DMS79 treated with DMSO at 0.1 percent for 48 hours (cell line): ENCODE measurements at regions not wholly inside any gene's neighbourhood (a gene's known extent, or its start where the extent isn't known, plus 50 kb on each side); places are given as distances from the start of the nearest gene placed in this dataset.

ENCODE experiments used
- DNase-seq: peaks from one replicate; lab custom pipeline; 2025; lab: John Stamatoyannopoulos, UW

DNA sequence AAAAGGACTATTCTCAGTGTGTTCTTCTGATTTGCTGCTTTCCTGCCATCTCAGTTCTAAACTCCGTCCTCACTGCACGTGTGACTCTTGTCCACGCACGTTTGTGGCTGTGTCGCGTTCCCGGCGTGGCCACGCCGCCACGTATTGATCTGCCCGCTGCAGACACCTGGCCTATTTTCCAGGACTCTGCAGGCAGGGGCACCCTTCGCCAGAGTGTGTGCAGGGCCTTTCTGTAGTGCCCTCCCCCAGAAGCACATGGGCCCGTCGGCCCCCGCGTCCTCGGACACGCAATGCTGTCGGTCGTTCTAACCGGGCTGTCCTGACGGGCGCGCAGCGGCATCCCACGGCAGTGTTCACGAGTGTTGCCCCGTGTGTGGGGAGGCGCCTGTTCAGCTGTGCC lies 87.6 kb downstream of the YTHDF1 start:
- no peak for DNase-seq

DNA sequence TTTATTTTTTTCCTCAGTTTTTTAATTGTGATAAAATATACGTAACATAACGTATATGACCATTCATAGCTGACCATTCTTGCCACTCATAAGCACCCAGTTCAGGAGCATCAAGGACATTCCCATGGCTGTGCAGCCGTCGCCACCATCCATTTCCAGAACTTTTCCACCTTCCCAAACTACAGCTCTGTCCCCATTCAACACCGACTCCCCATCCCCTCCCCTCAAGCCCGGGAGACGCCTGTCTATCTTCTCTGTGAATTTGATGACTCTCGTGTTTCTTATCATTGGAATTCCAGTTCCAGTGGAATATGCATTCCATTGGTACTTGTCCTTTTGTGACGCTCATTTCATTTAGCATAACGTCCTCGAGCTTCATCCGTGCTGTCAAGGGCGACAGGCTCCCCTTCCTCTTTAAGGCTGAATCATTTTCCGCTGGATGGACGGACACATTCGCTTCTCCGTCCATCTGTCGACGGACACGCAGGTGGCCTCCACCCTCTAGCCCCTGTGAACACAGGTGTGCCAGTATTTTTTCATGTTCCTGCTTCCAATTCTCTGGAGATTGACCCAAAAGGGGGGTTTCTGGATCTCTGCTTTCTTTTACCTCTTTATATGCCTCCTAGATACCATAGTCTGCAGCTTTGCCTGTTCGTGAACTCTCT lies 88.1 kb downstream of the YTHDF1 start:
- DNase-seq, result no peak

DNA sequence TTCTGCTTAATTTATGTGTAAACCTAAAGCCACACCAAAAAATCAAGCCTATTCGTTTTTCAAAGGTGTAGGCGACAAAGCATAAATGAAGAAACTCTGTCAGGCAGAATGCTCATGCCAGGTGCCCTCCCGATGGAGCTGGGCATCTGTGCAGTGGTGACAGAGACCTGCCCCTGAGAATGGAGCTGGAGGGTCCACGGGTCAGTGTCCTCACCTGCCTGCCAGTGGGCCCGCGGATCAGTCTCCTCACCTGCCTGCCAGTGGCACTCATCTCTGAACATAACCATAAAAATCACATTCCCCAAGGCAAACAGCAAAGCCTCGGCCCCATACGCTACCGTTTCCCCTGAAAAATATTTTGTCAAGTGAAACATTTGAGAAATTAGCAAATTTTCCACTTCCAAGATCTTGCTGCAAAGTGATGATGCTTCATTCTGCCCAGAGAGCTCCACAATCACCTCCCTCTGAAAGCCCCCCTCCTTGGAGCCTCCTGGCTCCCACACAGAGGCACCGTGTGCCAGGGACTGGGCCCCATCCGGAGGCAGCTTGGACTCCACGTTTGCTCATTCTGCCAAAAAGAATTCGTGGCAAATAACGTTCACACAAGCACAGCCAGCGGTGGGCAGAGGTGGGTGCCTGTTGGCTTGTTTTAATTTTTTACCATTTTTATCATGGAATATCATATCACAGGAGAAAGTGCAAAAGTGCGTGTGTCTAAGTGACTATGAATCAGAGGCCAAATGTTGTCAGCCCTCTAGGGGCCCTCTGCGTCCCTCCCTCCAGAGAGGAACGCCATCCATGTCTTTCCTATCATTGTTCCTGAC lies 88.8 kb downstream of the YTHDF1 start:
- no peak for DNase-seq

DNA sequence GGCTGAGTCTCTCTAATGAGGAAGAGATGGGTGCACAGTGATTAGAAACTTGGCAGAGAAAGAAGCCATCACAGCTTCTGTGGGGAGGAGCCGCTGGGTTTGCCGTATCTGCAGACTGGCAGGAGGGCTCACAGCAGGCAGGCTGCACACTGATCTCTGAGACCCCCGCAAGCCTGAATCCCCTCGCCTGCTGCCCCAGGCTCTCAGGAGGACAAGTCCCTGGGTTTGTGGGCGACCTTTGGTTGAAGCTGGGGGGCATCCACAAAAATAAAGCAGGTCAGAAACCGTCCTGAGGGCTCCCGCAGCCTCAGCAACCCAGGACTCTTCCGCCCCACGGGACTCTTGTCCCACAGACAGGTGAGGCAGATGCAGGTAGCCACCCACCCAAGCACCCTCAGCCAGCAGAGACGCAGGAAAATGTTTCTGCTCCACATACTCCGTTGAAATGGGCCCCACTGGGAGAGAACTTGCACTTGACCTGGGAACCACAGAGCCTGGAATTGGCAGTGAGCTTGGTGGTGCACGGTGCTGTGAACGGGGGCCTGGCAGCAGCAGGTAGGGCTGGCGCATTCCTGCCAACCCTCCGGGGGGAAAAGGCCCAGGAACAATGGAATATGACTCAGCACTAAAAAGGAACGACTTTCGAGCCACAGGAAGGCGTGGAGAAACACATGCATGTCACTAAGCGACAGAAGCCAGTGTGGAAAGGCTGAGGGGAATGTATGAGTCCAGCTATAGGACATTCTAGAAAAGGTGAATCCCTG lies 89.9 kb downstream of the YTHDF1 start:
- no peak for DNase-seq

DNA sequence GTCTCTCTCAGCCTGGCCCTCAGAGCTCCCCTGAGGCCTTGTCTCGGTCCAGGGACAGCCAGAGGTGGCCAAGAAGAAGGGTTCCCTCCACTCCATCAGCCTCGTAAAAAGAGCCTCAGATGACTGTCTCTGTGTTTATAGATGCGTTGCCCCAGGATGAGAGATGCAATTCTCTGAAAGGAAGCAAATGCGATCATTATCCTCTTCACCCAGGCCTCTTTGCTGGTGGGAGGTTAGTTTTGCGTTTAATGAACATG lies 90.4 kb downstream of the YTHDF1 start:
- DNase-seq, result no peak

DNA sequence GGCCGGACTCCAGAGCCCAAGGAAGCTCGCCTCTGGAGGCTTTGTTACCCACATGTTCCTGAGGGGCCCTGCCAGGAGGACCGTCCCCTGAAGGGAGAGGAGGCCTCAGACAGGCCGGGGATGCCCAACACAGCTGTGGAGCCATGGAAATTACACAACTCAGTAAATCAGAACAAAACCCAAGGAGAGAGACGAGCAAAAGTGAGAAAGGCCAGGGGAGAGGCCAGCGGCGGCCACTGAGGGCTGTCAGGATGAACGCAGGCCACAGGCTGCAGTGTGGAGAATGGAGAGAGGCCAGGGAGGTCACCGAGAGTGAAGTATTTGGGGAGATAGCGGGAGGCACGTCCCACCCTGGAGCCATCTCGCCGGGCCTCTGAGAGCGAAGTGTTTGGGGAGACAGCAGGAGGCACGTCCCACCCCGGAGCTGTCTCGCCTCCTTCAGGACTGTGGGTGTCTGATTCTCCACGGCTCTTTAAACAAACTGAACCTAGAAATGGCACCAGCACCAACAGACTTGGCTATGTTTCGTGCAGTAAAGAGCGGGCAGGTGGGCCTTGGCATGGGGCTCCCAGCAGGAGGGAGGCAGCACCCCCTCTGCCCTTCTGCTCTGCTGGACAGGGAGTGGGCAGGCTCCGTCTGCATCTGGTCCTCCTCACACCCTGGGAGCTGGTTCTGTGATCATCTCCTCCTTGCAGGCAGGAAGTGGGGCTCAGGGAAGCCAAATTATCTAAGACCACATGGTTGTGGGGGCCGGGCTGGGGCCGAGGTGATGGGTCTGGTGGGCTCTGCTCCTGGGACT lies 91.0 kb downstream of the YTHDF1 start:
- DNase-seq, result no peak

DNA sequence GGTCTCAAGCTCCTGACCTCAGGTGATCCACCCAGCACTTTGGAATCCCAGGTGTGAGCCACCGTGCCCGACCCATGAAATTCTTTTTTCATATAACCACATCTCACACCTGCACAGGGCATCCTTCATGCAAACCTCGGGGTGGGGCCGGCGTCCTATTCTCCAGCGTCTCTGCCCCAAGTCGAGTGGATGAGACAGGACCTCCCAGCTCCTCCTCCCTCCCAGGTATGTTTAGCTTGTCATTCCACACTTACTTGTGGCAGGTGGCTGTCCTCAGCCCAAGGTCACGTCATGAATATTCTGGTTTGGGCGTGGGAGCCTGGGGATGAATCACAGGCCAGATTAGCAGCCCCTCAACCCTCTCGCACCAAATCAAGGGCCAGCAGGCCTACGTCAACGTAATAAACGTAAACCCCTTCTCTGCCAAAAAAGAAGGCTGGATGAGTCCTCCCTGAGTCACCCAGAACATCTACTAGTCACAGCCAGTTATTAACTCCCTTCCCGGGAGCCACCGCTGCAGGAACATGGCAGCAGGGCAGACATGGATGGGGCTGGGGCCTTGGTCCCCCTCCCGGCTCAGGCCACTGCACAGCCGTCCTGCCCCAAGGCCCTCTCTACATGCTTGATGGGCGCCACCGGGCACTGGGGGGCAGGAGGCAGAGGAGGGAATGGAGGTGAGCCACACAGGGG lies 91.7 kb downstream of the YTHDF1 start:
- no peak for DNase-seq

DNA sequence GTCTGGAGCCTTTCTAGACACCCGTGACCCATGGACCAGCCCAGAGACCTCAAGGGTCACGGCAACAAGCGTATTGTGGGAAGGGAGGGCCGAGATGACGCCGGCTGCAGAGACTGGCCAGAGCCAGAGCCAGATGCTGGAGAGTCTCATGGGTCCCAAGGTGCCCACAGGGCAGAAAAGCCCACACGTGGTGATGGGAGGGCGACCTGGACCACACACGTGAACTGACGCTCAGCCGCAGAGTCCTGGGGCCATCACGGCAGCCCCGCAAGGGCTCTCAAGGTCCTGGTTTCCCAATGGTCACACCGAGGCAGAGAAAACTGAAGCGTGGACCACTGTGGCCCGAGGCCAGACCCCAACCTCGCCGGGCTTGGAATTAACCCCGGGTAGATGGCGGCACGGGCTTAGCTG lies 92.6 kb downstream of the YTHDF1 start:
- DNase-seq, result no peak

DNA sequence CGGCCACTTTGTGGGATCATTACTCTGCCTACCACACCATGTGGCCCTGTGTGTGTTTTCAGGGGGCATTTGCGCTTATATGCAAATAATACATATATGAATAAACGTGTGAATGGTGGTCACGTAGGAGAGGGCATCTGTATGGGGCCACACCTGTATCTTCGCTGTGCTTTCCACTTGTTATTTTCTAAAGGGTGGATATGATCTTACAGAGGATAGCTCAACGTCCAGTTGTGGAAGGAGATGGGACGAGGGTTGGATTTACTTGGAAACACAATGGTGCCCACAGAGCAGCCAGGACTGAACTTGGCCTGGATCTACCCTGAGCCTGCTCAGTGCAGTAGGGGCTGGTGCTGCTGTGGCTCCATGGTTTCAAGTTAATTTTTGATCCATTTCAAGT lies 93.3 kb downstream of the YTHDF1 start:
- DNase-seq, result no peak

DNA sequence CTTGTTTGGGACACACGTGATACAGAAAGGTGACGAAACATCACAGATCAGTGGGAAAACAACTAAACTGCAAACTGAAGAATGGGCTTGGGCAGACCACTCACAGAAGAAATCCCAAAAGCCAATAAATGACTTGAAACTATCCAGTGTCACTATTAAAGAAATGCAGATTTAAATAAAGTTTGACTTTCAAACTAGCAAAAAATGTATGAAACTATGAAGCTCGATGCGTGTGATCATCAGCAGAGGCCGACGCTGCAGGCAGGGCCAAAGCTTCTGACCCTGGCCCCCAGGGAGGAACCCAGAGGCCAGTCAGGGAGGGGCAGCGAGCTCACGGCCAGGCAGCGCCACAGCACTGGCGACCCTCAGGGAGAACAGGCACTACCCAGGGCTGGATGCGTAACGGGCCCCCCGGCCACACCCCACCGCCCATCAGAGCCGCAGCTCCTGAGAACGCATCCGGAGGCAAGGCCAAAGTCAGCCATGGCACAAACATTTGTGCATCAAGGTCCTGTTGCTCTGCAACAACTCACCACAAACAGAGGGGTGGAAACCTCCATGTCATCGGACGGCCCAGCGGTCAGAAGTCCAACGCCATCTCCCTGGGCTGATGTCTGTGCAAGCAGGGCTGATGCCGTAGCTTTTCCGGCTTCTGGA lies 94.1 kb downstream of the YTHDF1 start:
- no peak for DNase-seq

DNA sequence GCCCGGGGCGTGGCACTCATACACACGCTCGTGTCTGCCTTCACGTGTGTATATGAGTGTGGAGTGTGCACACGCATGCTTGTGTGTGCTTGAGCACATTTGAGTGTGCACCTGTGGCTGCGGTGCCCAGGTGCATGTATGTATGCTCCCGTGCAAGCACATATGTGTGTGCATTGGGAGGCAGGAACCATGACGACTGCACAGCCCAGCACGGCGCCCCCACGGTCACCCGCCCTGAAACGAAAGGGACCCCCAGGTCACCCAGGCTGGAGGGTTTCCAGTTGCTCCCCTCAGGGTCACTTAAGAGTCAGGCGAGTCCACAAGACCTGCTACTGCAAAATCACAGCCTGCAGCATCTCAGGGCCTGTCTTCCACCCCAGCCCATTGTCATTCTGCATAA lies 94.7 kb downstream of the YTHDF1 start:
- DNase-seq, result no peak

DNA sequence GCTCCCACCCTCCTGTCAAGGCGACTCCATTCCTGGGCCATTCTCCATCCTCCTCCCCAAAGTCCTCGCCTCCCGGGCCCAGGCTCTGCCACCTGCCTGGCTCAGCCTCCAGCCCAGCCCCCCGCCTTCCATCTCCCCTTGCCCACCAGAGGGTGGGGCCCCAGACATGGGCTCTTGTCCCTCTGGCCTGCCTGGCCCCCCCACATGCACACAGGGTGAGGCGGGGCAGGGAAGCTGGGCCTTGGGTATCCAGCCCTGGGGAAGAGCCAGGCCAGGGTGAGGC lies 95.2 kb downstream of the YTHDF1 start:
- no peak for DNase-seq

DNA sequence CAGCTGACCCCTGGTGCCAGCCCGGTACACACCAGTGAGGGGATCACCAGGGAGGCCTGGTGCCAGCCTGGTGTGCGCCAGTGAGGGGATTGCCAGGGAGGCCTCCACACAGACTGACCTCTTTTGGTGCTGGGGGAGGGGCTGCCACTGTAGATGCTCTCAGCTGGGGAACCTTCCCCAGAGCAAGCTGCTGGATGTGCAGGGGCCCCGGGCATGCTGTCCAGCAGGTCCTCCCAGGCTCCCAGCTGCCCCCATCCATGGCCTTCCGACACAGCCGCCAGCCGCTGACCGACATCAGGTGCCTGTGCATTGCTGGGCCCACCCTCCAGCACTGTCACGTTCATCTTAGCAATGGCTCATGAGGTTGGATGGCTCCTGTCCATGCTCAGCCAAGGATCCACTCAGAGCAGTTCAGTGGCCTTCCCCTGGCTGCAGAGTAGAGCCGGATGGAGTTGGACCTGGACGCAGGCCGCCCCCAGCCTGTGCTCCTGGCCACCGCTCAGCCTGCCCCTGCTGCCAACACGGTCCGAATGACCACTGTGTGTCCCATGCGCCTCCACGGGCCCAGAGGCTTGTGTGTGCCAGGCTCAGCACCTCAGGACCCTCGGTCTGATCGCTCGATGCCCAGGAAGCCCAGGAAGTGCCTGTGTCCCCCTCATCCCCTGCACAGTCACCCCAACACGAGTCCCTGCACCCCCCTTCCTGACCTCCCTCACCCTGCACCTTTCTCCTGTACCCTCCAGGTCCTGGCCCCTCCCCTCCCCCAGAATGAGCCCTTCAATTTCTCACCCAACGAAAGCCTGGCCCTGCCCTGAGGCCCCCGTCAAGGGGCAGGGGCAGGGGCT lies 95.7 kb downstream of the YTHDF1 start:
- no peak for DNase-seq

DNA sequence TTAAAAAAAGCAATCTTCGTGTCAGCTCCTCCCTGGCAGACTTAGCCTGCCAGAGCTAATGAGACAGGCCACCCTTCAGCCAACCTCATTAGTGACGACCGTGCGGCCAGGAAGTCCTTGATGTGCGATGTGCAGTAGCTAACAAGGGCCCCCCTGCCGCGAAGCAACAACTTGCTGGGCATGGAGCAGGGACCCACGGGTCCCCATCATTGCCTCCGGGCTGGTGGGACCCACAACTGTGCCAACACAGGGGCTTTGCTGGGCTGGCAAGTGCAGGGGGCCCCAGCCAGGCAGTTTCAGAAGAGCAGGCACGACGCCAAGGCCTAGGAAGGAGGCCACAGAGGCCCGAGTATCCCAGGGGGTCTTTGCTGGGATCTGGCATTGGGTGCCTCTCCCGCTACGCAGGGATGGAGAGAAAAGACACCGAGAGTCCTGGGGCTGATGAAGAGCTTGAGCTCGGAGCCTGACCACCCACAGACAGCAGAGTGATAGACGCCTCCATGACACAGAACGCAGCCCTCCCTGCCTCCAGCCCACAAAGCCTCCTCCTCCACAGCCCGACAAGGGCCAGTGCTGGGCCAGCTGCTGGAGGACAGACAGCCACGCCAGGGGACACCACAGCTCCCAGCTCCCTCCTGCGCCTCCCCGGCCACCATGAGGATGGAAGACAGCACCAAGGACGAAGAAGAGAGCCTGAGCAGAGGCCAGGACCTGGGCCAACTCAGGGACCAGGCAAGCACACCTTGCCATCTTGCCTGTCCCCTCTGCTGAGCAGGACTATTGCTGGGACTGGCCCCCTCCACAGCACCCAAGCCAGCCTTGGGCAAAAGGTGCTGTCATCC lies 96.6 kb downstream of the YTHDF1 start:
- DNase-seq, result peak; percentile 82

DNA sequence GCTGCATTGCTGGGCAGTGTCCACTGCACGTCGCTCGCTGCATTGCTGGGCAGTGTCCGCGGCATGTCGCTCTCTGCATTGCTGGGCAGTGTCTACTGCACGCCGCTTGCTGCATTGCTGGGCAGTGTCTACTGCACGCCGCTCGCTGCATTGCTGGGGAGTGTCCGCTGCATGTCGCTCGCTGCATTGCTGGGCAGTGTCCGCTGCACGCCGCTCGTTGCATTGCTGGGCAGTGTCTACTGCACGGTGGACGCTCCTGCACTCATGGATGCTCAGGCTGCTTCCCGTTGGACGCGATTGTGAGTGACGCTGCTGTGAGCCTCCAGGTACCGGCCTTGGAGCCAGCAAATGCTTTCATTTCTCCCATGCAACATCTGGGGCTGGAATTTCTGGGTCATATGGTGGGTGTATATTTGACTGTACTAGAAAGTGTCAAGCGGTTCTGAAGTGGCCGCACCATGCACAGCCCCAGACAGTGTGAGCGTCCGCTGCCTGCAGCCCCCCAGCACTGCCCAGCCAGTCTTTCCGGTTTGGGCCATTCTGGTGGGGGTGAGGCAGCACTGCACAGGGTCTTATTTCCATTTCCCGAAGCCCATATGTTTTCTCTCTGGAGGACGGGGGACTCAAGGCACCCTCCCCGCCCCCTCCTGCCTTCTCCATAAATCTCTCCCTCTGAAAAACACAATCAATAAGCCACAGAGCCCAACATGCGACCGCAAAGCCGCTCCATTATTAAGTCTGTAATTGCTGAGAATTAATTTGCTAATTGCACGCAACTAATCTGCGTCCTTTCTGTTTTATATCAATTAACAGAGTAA lies 97.4 kb downstream of the YTHDF1 start:
- DNase-seq, result peak; percentile 82

DNA sequence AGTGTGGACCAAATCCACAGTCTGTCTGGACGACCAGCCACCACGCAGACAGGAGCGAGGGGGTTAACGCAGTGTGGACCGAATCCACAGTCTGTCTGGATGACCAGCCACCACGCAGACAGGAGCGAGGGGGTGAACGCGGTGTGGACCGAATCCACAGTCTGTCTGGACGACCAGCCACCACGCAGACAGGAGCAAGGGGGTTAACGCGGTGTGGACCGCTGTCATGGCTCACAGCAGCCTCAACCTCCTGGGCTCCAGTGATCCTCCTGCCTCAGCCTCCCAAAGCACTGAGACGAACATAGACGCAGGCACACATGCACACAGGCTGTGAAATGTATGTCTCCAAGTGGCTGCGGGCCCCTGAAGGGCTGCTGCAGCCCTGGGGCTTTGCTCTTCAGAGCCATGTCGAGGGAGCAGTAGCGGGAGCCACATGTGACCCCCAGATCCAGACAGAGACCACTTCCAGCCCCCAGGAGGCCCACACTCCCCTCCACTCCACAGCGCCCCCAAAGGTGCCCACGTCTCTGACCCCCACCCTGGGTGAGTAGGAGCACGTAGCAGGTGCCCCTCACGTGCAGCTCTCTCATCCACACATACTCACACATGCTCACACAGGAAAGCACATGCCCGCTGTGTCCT lies 98.1 kb downstream of the YTHDF1 start:
- peak; percentile 19 for DNase-seq

DNA sequence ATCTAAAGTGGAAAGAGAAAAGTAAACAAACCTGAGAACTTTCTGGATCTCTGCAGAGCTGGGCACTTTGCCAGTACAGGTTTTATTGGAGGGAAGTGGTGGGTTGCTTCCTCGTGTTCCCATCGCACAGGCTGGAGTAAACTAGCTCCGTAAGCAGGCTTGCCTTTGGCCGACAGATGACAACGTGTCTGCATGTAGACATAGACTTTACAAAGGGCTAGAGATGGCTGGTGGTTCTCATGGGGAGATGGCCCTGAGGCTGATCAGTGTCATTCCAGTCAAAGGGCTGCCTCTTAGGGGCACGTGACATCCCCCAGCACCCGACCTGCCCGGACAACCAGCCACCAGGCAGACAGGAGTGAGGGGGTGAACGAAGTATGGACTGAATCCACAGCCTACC lies 98.8 kb downstream of the YTHDF1 start:
- DNase-seq, result peak; percentile 99

DNA sequence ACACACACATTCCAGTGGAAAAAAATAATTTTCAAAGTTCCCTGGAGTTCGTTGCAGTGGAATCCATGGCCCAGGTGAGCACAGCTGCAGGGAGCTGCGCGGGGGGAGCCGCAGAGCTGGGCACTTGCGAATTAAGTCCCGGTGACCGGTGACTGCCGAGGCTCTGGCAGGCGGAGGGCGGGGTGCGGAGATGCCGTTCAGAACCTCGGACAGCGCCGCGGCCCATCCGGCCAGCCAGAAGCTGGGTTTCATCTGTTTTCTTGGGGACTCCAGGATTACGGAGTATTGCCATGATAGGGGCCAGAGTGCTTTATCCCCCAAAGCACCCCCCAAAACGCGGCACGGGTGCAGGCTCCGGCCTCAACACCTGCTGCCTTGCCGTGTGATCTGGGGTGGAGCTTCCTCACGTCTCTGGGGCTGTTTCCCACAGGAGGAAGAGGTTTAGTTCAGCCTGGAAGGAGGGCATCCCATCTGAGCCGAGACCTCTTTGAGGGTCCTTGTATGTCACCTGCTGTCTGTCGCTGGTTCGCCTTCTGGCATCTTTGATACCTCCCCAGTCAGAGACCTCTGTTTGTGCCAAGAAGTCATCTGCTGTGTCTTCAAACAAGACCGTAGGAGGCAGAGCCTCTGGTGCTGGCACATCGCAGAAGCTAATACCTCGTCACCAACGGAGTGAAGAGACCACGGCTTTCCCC lies 99.4 kb downstream of the YTHDF1 start:
- no peak for DNase-seq
